ENCODE measurements at regions not wholly inside any gene's neighbourhood (a gene's known extent, or its start where the extent isn't known, plus 50 kb on each side); places are given as distances from the start of the nearest gene placed in this dataset.

DNA sequence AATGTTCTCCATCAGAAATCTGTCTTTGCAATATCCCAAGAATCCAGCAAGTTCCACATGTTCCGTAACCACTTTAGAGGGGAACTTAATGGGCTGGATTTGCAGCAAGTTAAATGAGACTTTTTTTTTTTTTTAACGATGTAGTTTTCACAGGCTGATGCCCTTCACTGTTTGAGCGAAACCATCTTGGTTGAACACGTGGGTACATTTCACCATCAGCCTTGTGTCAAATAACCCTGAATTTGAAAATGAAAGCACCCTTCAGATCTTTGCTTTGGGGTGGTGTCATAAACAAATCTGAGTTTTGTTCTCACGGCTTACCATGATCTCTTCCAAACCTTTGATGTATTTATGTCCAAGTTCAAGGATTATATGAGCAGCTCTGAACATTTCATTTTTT lies 73.7 kb upstream of the EXOC2 start:
- CTCF ChIA-PET, result no interaction called here

GRCh38 chr6:761997-762396 lies 69.1 kb upstream of the EXOC2 start:
- Histone ChIP-seq H3K4me1 (ENCODE audit: control extremely low read depth in 1 of 4, control insufficient read depth in 4 of 4, insufficient read depth in 4 of 4, low read length in 3 of 4) (no peaks in the 10 kb centered on the region), H3K36me3 (ENCODE audit: control insufficient read depth in 4 of 4, insufficient read depth in 4 of 4, low read length in 3 of 4) (no peaks in the 10 kb centered on the region), H3K4me3 (ENCODE audit: control insufficient read depth in 1 of 7, extremely low read depth in 1 of 7, insufficient read depth in 4 of 7, low read depth in 2 of 7, low read length in 6 of 7) (no peak overlapping the region), H3K9me3 (ENCODE audit: control extremely low read depth in 1 of 5, control insufficient read depth in 4 of 5, insufficient read depth in 2 of 5, low read depth in 1 of 5, low read length in 4 of 5) (peaks cover 0 to 2% (median 0%) of the 10 kb centered on the region in 5 experiments), H3K27me3 (replicated peaks in 2 of 5; ENCODE audit: control insufficient read depth in 4 of 5, insufficient read depth in 5 of 5, low read length in 4 of 5) (peaks cover 0 to 17% (median 8%) of the 10 kb centered on the region in 5 experiments), H3K27ac (ENCODE audit: insufficient read depth in 1 of 2, low read depth in 1 of 2, low read length in 2 of 2, poor library complexity in 1 of 2, severe bottlenecking in 2 of 2) (no peak overlapping the region)
- ChIA-PET CTCF (interaction anchor here (1.0 kb wide), 1 partner anchor 40 kb away, joined by 3 read pairs; no protein-coding TSS in a partner anchor), POLR2A (interaction anchor here (0.6 kb wide), 1 partner anchor 609 kb away, joined by 3 read pairs; no protein-coding TSS in a partner anchor)
- WGBS (ENCODE audit: insufficient coverage), result 96% methylated on average over 12 of the region's 13 CpGs
- no peak for DNase-seq

More for the DNA sequence above, 73.7 kb upstream of the EXOC2 start:
- Histone ChIP-seq H3K36me3 (ENCODE audit: control insufficient read depth in 4 of 4, insufficient read depth in 4 of 4, low read length in 3 of 4) (no peaks in the 10 kb centered on the region), H3K4me1 (ENCODE audit: control extremely low read depth in 1 of 4, control insufficient read depth in 4 of 4, insufficient read depth in 4 of 4, low read length in 3 of 4) (no peaks in the 10 kb centered on the region), H3K4me3 (ENCODE audit: control insufficient read depth in 1 of 7, extremely low read depth in 1 of 7, insufficient read depth in 4 of 7, low read depth in 2 of 7, low read length in 6 of 7) (no peak overlapping the region), H3K9me3 (ENCODE audit: control extremely low read depth in 1 of 5, control insufficient read depth in 4 of 5, insufficient read depth in 2 of 5, low read depth in 1 of 5, low read length in 4 of 5) (no peaks in the 10 kb centered on the region), H3K27ac (ENCODE audit: insufficient read depth in 1 of 2, low read depth in 1 of 2, low read length in 2 of 2, poor library complexity in 1 of 2, severe bottlenecking in 2 of 2) (no peak overlapping the region), H3K27me3 (replicated peaks in 2 of 5; ENCODE audit: control insufficient read depth in 4 of 5, insufficient read depth in 5 of 5, low read length in 4 of 5) (peaks cover 3 to 24% (median 8%) of the 10 kb centered on the region in 5 experiments)
- POLR2A ChIA-PET, result no interaction called here
- no peak for DNase-seq
- 94% methylated on average over 4 of the region's 5 CpGs for WGBS (ENCODE audit: insufficient coverage)

DNA sequence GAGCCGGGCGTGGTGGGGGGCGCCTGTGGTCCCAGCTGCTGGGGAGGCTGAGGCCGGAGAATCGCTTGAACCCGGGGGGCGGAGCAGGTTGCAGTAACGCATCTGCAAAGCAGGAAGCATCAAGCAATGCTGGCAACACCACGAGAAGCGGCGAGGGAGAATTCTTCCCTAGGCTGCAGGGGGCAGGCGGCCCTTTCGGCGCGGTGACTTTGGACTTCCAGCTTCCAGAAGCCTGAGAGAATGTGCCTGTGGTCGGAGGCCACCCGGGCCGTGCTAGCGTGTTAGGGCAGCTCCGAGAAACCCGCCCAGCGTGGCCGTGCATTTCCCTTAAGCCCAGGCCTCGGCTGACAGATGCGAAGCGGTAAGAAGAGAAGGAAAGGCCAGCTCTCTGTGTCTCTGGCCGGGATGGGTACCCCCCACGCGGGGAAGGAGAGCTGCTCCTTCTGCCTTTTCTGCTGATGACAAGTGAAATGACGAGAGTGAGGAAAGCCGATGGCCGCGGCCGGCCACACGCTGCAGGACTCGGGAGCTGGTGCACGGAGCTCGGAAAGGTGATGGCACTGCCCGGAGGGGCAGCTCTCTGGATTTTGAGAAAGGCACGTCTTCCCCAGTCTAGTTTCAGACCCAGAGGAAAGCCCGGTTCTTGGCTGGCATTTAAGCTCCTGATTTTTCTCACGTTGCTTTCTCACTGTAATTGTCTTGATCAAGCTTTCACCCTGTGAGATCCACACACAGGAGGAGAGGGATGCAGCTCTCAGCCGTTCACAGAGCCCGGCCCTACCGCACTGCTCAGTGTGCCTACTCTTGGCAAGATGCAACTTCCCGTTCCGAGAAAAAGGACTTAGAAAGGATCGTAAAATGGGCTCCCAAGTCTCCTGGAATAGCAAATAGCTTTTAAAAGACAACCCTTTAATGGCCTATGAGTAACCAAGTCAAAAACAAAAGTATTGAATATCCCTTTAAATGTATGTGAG lies 68.3 kb upstream of the EXOC2 start:
- DNase-seq, result no peak
- no peaks in the 10 kb centered on the region for H3K36me3 ChIP-seq (ENCODE audit: control insufficient read depth in 4 of 4, insufficient read depth in 4 of 4, low read length in 3 of 4)
- ChIA-PET POLR2A (no interaction called here), CTCF (interaction anchor here (1.0 kb wide), 1 partner anchor 39 kb away, joined by 3 read pairs; no protein-coding TSS in a partner anchor)
- 95% methylated on average over 46 of the region's 48 CpGs for WGBS (ENCODE audit: insufficient coverage)
- no peak overlapping the region for H3K4me3 ChIP-seq (ENCODE audit: control insufficient read depth in 1 of 7, extremely low read depth in 1 of 7, insufficient read depth in 4 of 7, low read depth in 2 of 7, low read length in 6 of 7)
- peaks cover 0 to 13% (median 6%) of the 10 kb centered on the region in 5 experiments for H3K27me3 ChIP-seq (replicated peaks in 2 of 5; ENCODE audit: control insufficient read depth in 4 of 5, insufficient read depth in 5 of 5, low read length in 4 of 5)
- peaks cover 0 to 2% (median 0%) of the 10 kb centered on the region in 5 experiments for H3K9me3 ChIP-seq (ENCODE audit: control extremely low read depth in 1 of 5, control insufficient read depth in 4 of 5, insufficient read depth in 2 of 5, low read depth in 1 of 5, low read length in 4 of 5)
- no peaks in the 10 kb centered on the region for H3K4me1 ChIP-seq (ENCODE audit: control extremely low read depth in 1 of 4, control insufficient read depth in 4 of 4, insufficient read depth in 4 of 4, low read length in 3 of 4)
- H3K27ac ChIP-seq (ENCODE audit: insufficient read depth in 1 of 2, low read depth in 1 of 2, low read length in 2 of 2, poor library complexity in 1 of 2, severe bottlenecking in 2 of 2), result no peak overlapping the region

GRCh38 chr6:759729-760128 lies 66.8 kb upstream of the EXOC2 start:
- CTCF ChIA-PET, result no interaction called here
- POLR2A ChIA-PET, result no interaction called here
- WGBS (ENCODE audit: insufficient coverage), result 100% methylated on average over 1 of the region's 3 CpGs
- Histone ChIP-seq H3K4me1 (ENCODE audit: control extremely low read depth in 1 of 4, control insufficient read depth in 4 of 4, insufficient read depth in 4 of 4, low read length in 3 of 4) (no peaks in the 10 kb centered on the region), H3K4me3 (ENCODE audit: control insufficient read depth in 1 of 7, extremely low read depth in 1 of 7, insufficient read depth in 4 of 7, low read depth in 2 of 7, low read length in 6 of 7) (no peak overlapping the region), H3K27ac (ENCODE audit: insufficient read depth in 1 of 2, low read depth in 1 of 2, low read length in 2 of 2, poor library complexity in 1 of 2, severe bottlenecking in 2 of 2) (no peak overlapping the region), H3K36me3 (ENCODE audit: control insufficient read depth in 4 of 4, insufficient read depth in 4 of 4, low read length in 3 of 4) (no peaks in the 10 kb centered on the region), H3K9me3 (ENCODE audit: control extremely low read depth in 1 of 5, control insufficient read depth in 4 of 5, insufficient read depth in 2 of 5, low read depth in 1 of 5, low read length in 4 of 5) (peaks cover 0 to 2% (median 0%) of the 10 kb centered on the region in 5 experiments), H3K27me3 (replicated peaks in 2 of 5; ENCODE audit: control insufficient read depth in 4 of 5, insufficient read depth in 5 of 5, low read length in 4 of 5) (peaks cover 0 to 7% (median 6%) of the 10 kb centered on the region in 5 experiments)
- DNase-seq, result no peak

DNA sequence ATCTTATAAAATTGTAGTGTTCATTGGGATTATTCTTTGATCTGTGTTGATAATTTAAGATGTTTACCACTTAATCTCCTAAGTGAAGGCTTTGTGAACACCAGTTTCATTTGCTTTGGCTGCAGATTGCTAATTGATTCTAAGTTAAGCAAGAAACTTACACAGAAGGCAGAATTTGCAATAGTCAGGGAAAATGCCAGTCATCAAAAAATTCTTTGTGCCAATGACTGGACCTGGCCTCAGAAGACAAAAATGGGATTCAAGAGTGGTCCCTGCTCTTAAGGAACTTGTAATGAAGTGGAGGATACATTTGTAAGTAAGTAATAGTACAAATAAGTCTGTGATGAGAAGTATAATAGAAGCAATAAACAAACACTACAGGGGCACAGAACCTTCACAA lies 63.3 kb upstream of the EXOC2 start:
- peaks cover 0 to 2% (median 0%) of the 10 kb centered on the region in 5 experiments for H3K9me3 ChIP-seq (ENCODE audit: control extremely low read depth in 1 of 5, control insufficient read depth in 4 of 5, insufficient read depth in 2 of 5, low read depth in 1 of 5, low read length in 4 of 5)
- no peak overlapping the region for H3K4me3 ChIP-seq (ENCODE audit: control insufficient read depth in 1 of 7, extremely low read depth in 1 of 7, insufficient read depth in 4 of 7, low read depth in 2 of 7, low read length in 6 of 7)
- H3K27ac ChIP-seq (ENCODE audit: insufficient read depth in 1 of 2, low read depth in 1 of 2, low read length in 2 of 2, poor library complexity in 1 of 2, severe bottlenecking in 2 of 2), result no peak overlapping the region
- DNase-seq, result no peak
- H3K4me1 ChIP-seq (ENCODE audit: control extremely low read depth in 1 of 4, control insufficient read depth in 4 of 4, insufficient read depth in 4 of 4, low read length in 3 of 4), result no peaks in the 10 kb centered on the region
- peaks cover 0 to 6% (median 0%) of the 10 kb centered on the region in 5 experiments for H3K27me3 ChIP-seq (replicated peaks in 2 of 5; ENCODE audit: control insufficient read depth in 4 of 5, insufficient read depth in 5 of 5, low read length in 4 of 5)
- ChIA-PET POLR2A (no interaction called here), CTCF (no interaction called here)
- no peaks in the 10 kb centered on the region for H3K36me3 ChIP-seq (ENCODE audit: control insufficient read depth in 4 of 4, insufficient read depth in 4 of 4, low read length in 3 of 4)

DNA sequence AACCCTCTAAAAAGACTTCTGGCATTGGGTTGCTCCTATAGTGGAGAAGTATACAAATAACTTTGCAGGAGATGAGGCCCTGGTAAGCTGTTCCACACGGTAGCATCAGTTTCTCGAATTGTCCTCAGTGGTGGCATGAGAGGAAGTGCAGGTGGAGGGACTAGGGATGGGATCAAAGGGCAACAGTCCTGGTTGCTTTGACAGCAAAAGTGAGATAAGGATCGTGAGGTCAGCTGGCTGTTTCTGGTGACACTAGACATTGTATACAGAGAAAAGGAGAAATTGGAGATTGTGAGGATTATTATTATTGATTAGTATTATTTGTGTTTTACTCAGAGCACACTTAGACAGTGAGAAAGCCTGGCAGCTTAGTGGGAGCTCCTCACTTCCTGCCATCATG lies 61.3 kb upstream of the EXOC2 start:
- peaks cover 0 to 6% (median 0%) of the 10 kb centered on the region in 5 experiments for H3K27me3 ChIP-seq (replicated peaks in 2 of 5; ENCODE audit: control insufficient read depth in 4 of 5, insufficient read depth in 5 of 5, low read length in 4 of 5)
- H3K9me3 ChIP-seq (ENCODE audit: control extremely low read depth in 1 of 5, control insufficient read depth in 4 of 5, insufficient read depth in 2 of 5, low read depth in 1 of 5, low read length in 4 of 5), result no peaks in the 10 kb centered on the region
- WGBS (ENCODE audit: insufficient coverage), result 95% methylated on average over 2 of the region's 3 CpGs
- CTCF ChIA-PET, result interaction anchor here (1.5 kb wide), 1 partner anchor 161 kb away, joined by 4 read pairs; no protein-coding TSS in a partner anchor
- no peaks in the 10 kb centered on the region for H3K36me3 ChIP-seq (ENCODE audit: control insufficient read depth in 4 of 4, insufficient read depth in 4 of 4, low read length in 3 of 4)
- no peak for DNase-seq
- POLR2A ChIA-PET, result no interaction called here
- H3K27ac ChIP-seq (ENCODE audit: insufficient read depth in 1 of 2, low read depth in 1 of 2, low read length in 2 of 2, poor library complexity in 1 of 2, severe bottlenecking in 2 of 2), result no peak overlapping the region
- no peak overlapping the region for H3K4me3 ChIP-seq (ENCODE audit: control insufficient read depth in 1 of 7, extremely low read depth in 1 of 7, insufficient read depth in 4 of 7, low read depth in 2 of 7, low read length in 6 of 7)
- no peaks in the 10 kb centered on the region for H3K4me1 ChIP-seq (ENCODE audit: control extremely low read depth in 1 of 4, control insufficient read depth in 4 of 4, insufficient read depth in 4 of 4, low read length in 3 of 4)

DNA sequence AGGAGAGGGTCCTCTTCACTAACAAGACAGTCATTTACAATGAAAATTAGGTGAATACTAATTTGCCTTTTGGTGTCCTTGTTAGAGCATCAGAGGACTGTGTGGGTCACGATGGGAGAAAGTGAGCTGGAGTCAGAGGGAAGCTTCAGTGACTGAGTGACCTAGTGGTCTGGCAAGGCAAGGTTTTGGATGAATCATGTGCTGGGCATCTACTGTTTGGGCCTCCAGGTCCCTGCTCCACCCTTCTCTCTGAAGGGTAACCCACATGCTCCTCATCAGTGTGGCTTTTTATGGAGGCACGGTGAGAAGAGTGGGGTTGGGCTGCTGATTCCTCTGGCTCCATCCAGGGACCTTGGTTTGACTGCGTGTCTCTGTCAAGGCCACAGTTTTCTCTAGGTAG lies 60.5 kb upstream of the EXOC2 start:
- DNase-seq, result no peak
- Histone ChIP-seq H3K4me1 (ENCODE audit: control extremely low read depth in 1 of 4, control insufficient read depth in 4 of 4, insufficient read depth in 4 of 4, low read length in 3 of 4) (no peaks in the 10 kb centered on the region), H3K36me3 (ENCODE audit: control insufficient read depth in 4 of 4, insufficient read depth in 4 of 4, low read length in 3 of 4) (no peaks in the 10 kb centered on the region), H3K27me3 (replicated peaks in 2 of 5; ENCODE audit: control insufficient read depth in 4 of 5, insufficient read depth in 5 of 5, low read length in 4 of 5) (peaks cover 0 to 8% (median 0%) of the 10 kb centered on the region in 5 experiments), H3K27ac (ENCODE audit: insufficient read depth in 1 of 2, low read depth in 1 of 2, low read length in 2 of 2, poor library complexity in 1 of 2, severe bottlenecking in 2 of 2) (no peak overlapping the region), H3K4me3 (ENCODE audit: control insufficient read depth in 1 of 7, extremely low read depth in 1 of 7, insufficient read depth in 4 of 7, low read depth in 2 of 7, low read length in 6 of 7) (no peak overlapping the region), H3K9me3 (ENCODE audit: control extremely low read depth in 1 of 5, control insufficient read depth in 4 of 5, insufficient read depth in 2 of 5, low read depth in 1 of 5, low read length in 4 of 5) (no peaks in the 10 kb centered on the region)
- POLR2A ChIA-PET, result no interaction called here
- 93% methylated on average over 3 of the region's 3 CpGs for WGBS (ENCODE audit: insufficient coverage)
- CTCF ChIA-PET, result interaction anchor here (0.5 to 1.5 kb wide), 2 partner anchors 160 to 205 kb away, joined by 3 to 4 read pairs; no protein-coding TSS in a partner anchor

Data from common myeloid progenitor, CD34-positive (primary cell).